ENCODE measurements at regions not wholly inside any gene's neighbourhood (a gene's known extent, or its start where the extent isn't known, plus 50 kb on each side); places are given as distances from the start of the nearest gene placed in this dataset.

GRCh38 chr7:17054836-17055235 is 173.1 kb upstream of the AGR3 start:
- TF ChIP-seq ATF2 (IDR thresholded peaks at IDR 0.05; ENCODE audit: low read length) (no peak), CTCF (IDR thresholded peaks at IDR 0.05; ENCODE audit: control extremely low read depth in 1 of 3, insufficient read depth in 1 of 3, low read depth in 1 of 3, low read length in 3 of 3) (no peak), RFX5 (IDR thresholded peaks at IDR 0.05; ENCODE audit: borderline replicate concordance, low read depth, low read length) (no peak)
